HL-60 (cell line): ENCODE measurements at regions not wholly inside any gene's neighbourhood (a gene's known extent, or its start where the extent isn't known, plus 50 kb on each side); places are given as distances from the start of the nearest gene placed in this dataset.

ENCODE experiments used
- DNase-seq, 2 experiments: peaks; one replicate each; pipeline ENCODE4 v3.0.0-alpha.2; 2010 to 2020; ENCODE audit warnings: low read depth in 1 of 2, low spot score in 1 of 2
- H3K27ac ChIP-seq: fragments of 250-450 bp; sonication (Bioruptor Pico); replicated peaks from 2 replicates; pipeline ENCODE4 v1.5.1; 2020; ENCODE audit warnings: mild to moderate bottlenecking, moderate library complexity
- H3K27me3 ChIP-seq: fragments of 250-450 bp; sonication (Bioruptor Pico); 2 replicates; pipeline ENCODE4 v1.5.1; 2021; ENCODE audit warnings: mild to moderate bottlenecking, moderate library complexity; ENCODE audit not compliant: insufficient read depth, poor library complexity, severe bottlenecking
- H3K4me3 ChIP-seq: replicated peaks from 2 replicates; pipeline ENCODE4 v1.5.1; 2011; ENCODE audit warnings: mild to moderate bottlenecking, control low read depth, low read length; ENCODE audit not compliant: insufficient read depth
- GABPA ChIP-seq: IDR thresholded peaks from 2 replicates; pipeline ENCODE4 v1.6.1; 2012; ENCODE audit warnings: low read depth
- POLR2AphosphoS5 ChIP-seq: IDR thresholded peaks from 2 replicates; pipeline ENCODE4 v1.6.1; 2012; ENCODE audit warnings: low read depth
- SPI1 ChIP-seq: IDR thresholded peaks from 2 replicates; pipeline ENCODE4 v1.6.1; 2012; ENCODE audit warnings: low read depth, mild to moderate bottlenecking, borderline replicate concordance
- TF ChIP-seq, protein P1 (sequence below): IDR thresholded peaks from 2 replicates; pipeline ENCODE4 v1.6.1; 2012; ENCODE audit warnings: low read depth; ENCODE audit not compliant: insufficient replicate concordance
- TF ChIP-seq, protein P2 (sequence below): IDR thresholded peaks from one replicate; pipeline ENCODE4 v1.5.1; 2011; ENCODE audit warnings: low read length, control low read depth, inconsistent platforms; ENCODE audit not compliant: insufficient read depth

DNA sequence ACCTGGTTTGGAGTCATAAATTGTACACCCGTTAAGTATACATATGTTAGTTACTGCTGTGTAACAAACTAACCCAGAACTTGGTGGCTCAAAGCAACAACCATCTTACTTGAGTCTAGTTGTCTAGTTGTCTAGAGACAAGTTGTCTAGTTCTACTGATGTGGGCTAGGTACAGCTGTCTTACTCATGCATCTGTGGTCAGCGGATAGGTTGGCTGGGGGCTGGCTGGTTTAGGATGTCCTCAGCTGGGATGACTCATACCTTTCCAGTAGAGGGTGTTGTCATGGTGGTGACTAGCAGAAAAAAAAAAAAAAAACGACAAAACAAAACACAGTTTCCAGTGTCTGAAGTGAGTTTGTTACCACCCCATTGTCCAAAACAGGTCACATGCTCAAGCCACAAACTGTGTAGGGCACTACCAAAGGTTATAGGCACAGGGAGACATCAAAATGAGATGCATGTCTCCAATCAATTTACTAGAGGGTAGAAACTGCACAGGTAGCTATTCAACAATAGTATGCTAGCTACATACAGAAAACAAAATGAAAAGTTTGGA, 680.3 kb downstream of the MED13L start:
- H3K27me3 ChIP-seq: peaks cover under 1% of the 10 kb centered on the region
- no peak for DNase-seq
- no peak overlapping the region for H3K4me3 ChIP-seq
- TF ChIP-seq POLR2AphosphoS5 (no peak), GABPA (no peak), SPI1 (no peak)
- TF ChIP-seq, protein P1, sequence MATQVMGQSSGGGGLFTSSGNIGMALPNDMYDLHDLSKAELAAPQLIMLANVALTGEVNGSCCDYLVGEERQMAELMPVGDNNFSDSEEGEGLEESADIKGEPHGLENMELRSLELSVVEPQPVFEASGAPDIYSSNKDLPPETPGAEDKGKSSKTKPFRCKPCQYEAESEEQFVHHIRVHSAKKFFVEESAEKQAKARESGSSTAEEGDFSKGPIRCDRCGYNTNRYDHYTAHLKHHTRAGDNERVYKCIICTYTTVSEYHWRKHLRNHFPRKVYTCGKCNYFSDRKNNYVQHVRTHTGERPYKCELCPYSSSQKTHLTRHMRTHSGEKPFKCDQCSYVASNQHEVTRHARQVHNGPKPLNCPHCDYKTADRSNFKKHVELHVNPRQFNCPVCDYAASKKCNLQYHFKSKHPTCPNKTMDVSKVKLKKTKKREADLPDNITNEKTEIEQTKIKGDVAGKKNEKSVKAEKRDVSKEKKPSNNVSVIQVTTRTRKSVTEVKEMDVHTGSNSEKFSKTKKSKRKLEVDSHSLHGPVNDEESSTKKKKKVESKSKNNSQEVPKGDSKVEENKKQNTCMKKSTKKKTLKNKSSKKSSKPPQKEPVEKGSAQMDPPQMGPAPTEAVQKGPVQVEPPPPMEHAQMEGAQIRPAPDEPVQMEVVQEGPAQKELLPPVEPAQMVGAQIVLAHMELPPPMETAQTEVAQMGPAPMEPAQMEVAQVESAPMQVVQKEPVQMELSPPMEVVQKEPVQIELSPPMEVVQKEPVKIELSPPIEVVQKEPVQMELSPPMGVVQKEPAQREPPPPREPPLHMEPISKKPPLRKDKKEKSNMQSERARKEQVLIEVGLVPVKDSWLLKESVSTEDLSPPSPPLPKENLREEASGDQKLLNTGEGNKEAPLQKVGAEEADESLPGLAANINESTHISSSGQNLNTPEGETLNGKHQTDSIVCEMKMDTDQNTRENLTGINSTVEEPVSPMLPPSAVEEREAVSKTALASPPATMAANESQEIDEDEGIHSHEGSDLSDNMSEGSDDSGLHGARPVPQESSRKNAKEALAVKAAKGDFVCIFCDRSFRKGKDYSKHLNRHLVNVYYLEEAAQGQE: no peak
- TF ChIP-seq, protein P2, sequence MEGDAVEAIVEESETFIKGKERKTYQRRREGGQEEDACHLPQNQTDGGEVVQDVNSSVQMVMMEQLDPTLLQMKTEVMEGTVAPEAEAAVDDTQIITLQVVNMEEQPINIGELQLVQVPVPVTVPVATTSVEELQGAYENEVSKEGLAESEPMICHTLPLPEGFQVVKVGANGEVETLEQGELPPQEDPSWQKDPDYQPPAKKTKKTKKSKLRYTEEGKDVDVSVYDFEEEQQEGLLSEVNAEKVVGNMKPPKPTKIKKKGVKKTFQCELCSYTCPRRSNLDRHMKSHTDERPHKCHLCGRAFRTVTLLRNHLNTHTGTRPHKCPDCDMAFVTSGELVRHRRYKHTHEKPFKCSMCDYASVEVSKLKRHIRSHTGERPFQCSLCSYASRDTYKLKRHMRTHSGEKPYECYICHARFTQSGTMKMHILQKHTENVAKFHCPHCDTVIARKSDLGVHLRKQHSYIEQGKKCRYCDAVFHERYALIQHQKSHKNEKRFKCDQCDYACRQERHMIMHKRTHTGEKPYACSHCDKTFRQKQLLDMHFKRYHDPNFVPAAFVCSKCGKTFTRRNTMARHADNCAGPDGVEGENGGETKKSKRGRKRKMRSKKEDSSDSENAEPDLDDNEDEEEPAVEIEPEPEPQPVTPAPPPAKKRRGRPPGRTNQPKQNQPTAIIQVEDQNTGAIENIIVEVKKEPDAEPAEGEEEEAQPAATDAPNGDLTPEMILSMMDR: no peak
- H3K27ac ChIP-seq: no peak overlapping the region

DNA sequence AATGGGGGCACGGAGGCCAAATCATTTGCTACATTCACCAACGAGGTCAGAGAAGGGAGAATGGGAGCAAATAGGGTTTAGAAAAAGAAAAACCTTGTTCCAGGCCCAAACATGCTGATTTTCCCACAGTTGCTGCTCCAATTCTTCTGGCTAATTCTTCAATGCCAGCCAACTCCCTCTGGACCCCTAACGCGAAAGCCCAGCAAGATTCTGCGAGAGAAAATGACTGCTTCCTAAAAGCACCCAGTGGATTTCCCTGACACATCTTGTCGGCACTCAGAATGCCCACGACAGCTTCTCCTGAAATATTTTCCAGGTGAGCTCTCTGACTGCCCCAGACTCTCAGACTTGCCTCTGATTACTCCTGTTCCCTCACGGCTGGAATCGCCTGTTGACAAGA, 689.4 kb downstream of the MED13L start:
- H3K27me3 ChIP-seq: no peaks in the 10 kb centered on the region
- no peak overlapping the region for H3K4me3 ChIP-seq
- no peak for DNase-seq
- H3K27ac ChIP-seq: no peak overlapping the region
- no peak for TF ChIP-seq SPI1
- TF ChIP-seq POLR2AphosphoS5: no peak
- no peak for TF ChIP-seq GABPA
- TF ChIP-seq, protein P2: no peak
- TF ChIP-seq, protein P1: no peak

DNA sequence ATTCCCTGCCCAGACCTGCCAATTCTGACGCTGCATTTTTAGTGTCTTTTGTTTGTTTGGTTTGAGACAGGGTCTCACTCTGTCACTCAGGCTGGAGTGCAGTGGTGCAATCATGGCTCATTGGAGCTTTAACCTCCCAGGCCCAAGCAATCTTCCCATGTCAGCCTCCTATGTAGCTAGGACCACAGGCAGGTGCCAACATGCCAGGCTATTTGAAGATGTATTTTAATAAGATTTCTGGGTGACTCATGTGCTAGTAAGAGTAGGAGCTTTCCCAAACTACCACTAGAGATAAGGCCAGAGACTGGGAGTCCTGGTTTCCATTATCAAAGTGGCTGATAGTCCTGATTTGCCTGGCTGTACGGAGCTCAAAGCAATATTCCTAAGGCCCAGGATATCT, 693.3 kb downstream of the MED13L start:
- Histone ChIP-seq H3K27me3 (no peaks in the 10 kb centered on the region), H3K27ac (no peak overlapping the region), H3K4me3 (no peak overlapping the region)
- no peak for DNase-seq
- TF ChIP-seq, protein P1: no peak
- TF ChIP-seq POLR2AphosphoS5: no peak
- TF ChIP-seq, protein P2: no peak
- TF ChIP-seq SPI1: no peak
- TF ChIP-seq GABPA: no peak
